MM.1S (cell line): ENCODE measurements at regions not wholly inside any gene's neighbourhood (a gene's known extent, or its start where the extent isn't known, plus 50 kb on each side); places are given as distances from the start of the nearest gene placed in this dataset.
A peak's percentile ranks its signal among the peaks of the same experiment; 100 is the strongest.
"Not testable (repeated sequence)": the region's sequence is repeated elsewhere in the genome, so short reads cannot be mapped to it uniquely, and the experiment has no call there.

Experiments
- DNase-seq: peaks from one replicate; pipeline ENCODE4 v3.0.0-alpha.2; 2015
- H2AFZ ChIP-seq: fragments of 300-600 bp; sonication (generic); 2 replicates; pipeline ENCODE4 v1.6.0; 2016; ENCODE audit warnings: antibody characterized with exemption, low read length
- H3F3A ChIP-seq: fragments of 300-600 bp; sonication (generic); 2 replicates; pipeline ENCODE4 v1.6.1; 2016; ENCODE audit warnings: mild to moderate bottlenecking, antibody characterized with exemption, low read length, moderate library complexity, mixed read lengths; ENCODE audit not compliant: insufficient read depth
- H3K27ac ChIP-seq: fragments of 300-600 bp; sonication (generic); 2 replicates; pipeline ENCODE4 v1.5.1; 2016; ENCODE audit warnings: mild to moderate bottlenecking, low read length
- H3K27me3 ChIP-seq: fragments of 300-600 bp; sonication (generic); replicated peaks from 2 replicates; pipeline ENCODE4 v1.6.0; 2016; ENCODE audit warnings: low read length; ENCODE audit not compliant: insufficient read depth
- H3K36me3 ChIP-seq: fragments of 300-600 bp; sonication (generic); replicated peaks from 2 replicates; pipeline ENCODE4 v1.6.1; 2016; ENCODE audit warnings: mild to moderate bottlenecking, low read length, mixed read lengths; ENCODE audit not compliant: insufficient read depth
- H3K4me1 ChIP-seq: fragments of 300-600 bp; sonication (generic); 2 replicates; pipeline ENCODE4 v1.6.1; 2016; ENCODE audit warnings: low read length, mixed read lengths
- H3K4me2 ChIP-seq: fragments of 300-600 bp; sonication (generic); 2 replicates; pipeline ENCODE4 v1.6.0; 2016; ENCODE audit warnings: low read depth, low read length
- H3K4me3 ChIP-seq: fragments of 300-600 bp; sonication (generic); 2 replicates; pipeline ENCODE4 v1.5.1; 2016; ENCODE audit warnings: low read length, mixed read lengths
- H3K79me2 ChIP-seq: fragments of 300-600 bp; sonication (generic); 2 replicates; pipeline ENCODE4 v1.6.1; 2016; ENCODE audit warnings: mixed run types, low read length, mixed read lengths
- H3K9ac ChIP-seq: fragments of 300-600 bp; sonication (generic); 2 replicates; pipeline ENCODE4 v1.6.1; 2016; ENCODE audit warnings: low read length, mixed read lengths
- H3K9me2 ChIP-seq: fragments of 300-600 bp; sonication (generic); replicated peaks from 2 replicates; pipeline ENCODE4 v1.6.1; 2016; ENCODE audit warnings: mild to moderate bottlenecking, low read length, mixed read lengths; ENCODE audit not compliant: insufficient read depth
- H3K9me3 ChIP-seq: fragments of 300-600 bp; sonication (generic); replicated peaks from 2 replicates; pipeline ENCODE4 v1.6.1; 2016; ENCODE audit warnings: mild to moderate bottlenecking, low read length, mixed read lengths; ENCODE audit not compliant: insufficient read depth
- H4K20me1 ChIP-seq: fragments of 300-600 bp; sonication (generic); 2 replicates; pipeline ENCODE4 v1.6.1; 2016; ENCODE audit warnings: mild to moderate bottlenecking, low read length, moderate library complexity, mixed read lengths; ENCODE audit not compliant: insufficient read depth
- EZH2 ChIP-seq: fragments of 300-600 bp; sonication (generic); optimal IDR thresholded peaks from 2 replicates; pipeline ENCODE3; 2017; ENCODE audit warnings: low read depth, mild to moderate bottlenecking, antibody characterized with exemption, low read length, mixed read lengths
- EZH2phosphoT487 ChIP-seq: fragments of 300-600 bp; sonication (generic); IDR thresholded peaks from 2 replicates; pipeline ENCODE4 v1.6.1; 2018; ENCODE audit warnings: antibody characterized with exemption, low read length
- TF ChIP-seq, protein P1 (sequence below): fragments of 300-600 bp; sonication (generic); IDR thresholded peaks from 2 replicates; pipeline ENCODE4 v1.5.1; 2016; ENCODE audit warnings: antibody characterized with exemption, low read length, mixed read lengths

DNA sequence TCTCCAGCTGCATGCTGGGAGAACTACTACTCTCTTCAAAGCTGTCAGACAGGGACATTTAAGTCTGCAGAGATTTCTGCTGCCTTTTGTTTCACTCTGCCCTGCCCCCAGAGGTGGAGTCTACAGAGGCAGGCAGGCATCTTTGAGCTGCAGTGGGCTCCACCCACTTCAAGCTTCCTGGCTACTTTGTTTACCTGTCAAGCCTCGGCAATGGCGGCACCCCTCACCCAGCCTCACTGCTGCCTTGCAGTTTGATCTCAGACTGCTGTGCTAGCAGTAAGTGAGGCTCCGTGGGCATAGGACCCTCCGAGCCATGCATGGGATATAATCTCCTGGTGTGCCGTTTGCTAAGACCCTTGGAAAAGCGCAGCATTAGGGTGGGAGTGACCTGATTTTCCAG, 61.7 kb downstream of the DMRTA1 start:
- not testable (repeated sequence) for DNase-seq, H3K4me2 ChIP-seq

DNA sequence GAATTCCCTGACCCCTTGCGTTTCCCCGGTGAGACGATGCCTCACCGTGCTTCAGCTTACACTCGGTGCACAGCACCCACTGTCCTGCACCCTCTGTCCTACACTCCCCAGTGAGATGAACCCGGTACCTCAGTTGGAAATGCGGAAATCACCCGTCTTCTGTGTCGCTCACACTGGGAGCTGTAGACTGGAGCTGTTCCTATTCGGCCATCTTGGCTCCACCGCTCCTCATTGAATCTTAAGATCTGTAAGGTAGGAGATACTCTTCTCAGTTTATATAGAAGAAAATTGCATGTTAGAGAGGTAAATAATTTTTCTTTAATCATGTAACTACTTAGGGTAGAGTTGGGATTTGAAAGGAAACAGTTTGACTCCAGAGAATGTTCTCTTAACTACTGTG, 62.2 kb downstream of the DMRTA1 start:
- Histone ChIP-seq H3K79me2 (no peaks in the 10 kb centered on the region), H3K36me3 (no peaks in the 10 kb centered on the region), H3K9me3 (no peaks in the 10 kb centered on the region), H3K27ac (no peak overlapping the region), H3F3A (no peaks in the 10 kb centered on the region), H2AFZ (no peak overlapping the region), H3K4me3 (no peak overlapping the region), H3K4me1 (no peaks in the 10 kb centered on the region), H3K9ac (no peak overlapping the region), H4K20me1 (no peaks in the 10 kb centered on the region), H3K9me2 (no peaks in the 10 kb centered on the region), H3K27me3 (no peaks in the 10 kb centered on the region), H3K4me2 (no peak overlapping the region)
- TF ChIP-seq EZH2: no peak
- no peak for TF ChIP-seq EZH2phosphoT487
- TF ChIP-seq, protein P1, sequence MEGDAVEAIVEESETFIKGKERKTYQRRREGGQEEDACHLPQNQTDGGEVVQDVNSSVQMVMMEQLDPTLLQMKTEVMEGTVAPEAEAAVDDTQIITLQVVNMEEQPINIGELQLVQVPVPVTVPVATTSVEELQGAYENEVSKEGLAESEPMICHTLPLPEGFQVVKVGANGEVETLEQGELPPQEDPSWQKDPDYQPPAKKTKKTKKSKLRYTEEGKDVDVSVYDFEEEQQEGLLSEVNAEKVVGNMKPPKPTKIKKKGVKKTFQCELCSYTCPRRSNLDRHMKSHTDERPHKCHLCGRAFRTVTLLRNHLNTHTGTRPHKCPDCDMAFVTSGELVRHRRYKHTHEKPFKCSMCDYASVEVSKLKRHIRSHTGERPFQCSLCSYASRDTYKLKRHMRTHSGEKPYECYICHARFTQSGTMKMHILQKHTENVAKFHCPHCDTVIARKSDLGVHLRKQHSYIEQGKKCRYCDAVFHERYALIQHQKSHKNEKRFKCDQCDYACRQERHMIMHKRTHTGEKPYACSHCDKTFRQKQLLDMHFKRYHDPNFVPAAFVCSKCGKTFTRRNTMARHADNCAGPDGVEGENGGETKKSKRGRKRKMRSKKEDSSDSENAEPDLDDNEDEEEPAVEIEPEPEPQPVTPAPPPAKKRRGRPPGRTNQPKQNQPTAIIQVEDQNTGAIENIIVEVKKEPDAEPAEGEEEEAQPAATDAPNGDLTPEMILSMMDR: no peak
- no peak for DNase-seq

More for the DNA sequence above, 61.7 kb downstream of the DMRTA1 start:
- H3K27ac ChIP-seq, H3K9ac ChIP-seq, H3K36me3 ChIP-seq, H3K4me3 ChIP-seq, H4K20me1 ChIP-seq, H3K4me1 ChIP-seq, H3K9me3 ChIP-seq, H2AFZ ChIP-seq, H3K27me3 ChIP-seq, H3K9me2 ChIP-seq, H3F3A ChIP-seq, H3K79me2 ChIP-seq: not testable (repeated sequence)

DNA sequence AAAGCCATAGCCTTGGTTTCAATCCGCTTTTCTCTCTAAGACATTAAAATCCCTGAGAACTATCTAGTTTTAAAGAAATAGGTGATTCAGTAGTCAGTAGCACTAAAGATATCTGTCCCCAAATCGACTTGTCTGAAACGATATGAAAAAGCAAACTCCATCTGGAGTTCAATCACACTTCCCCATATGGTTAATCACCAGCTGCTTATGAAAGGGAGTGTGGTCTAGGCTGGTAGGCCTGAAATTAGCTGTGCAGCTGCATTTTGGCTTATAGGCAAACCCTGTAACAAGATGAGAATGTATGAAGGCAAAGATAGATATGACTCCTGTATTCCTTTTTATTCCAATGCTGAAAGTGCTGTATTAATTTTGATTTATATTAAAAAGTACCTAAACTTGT, 65.9 kb downstream of the DMRTA1 start:
- Histone ChIP-seq H3K4me1 (0 out of 2 replicates have a peak, but pooled peaks cover 4% of the 10 kb centered on the region), H3K9me3 (no peaks in the 10 kb centered on the region), H3F3A (no peaks in the 10 kb centered on the region), H3K9ac (no peak overlapping the region), H3K79me2 (no peaks in the 10 kb centered on the region), H3K4me2 (peak overlapping the region; percentile 26; the same call in 1 of the 2 replicates), H2AFZ (no peak overlapping the region), H3K9me2 (no peaks in the 10 kb centered on the region), H3K4me3 (no peak overlapping the region), H4K20me1 (no peaks in the 10 kb centered on the region), H3K27me3 (no peaks in the 10 kb centered on the region), H3K36me3 (no peaks in the 10 kb centered on the region), H3K27ac (peak overlapping the region; percentile 24; the same call in 1 of the 2 replicates)
- DNase-seq: peak; percentile 36
- TF ChIP-seq, protein P1: no peak
- no peak for TF ChIP-seq EZH2phosphoT487
- TF ChIP-seq EZH2: no peak

DNA sequence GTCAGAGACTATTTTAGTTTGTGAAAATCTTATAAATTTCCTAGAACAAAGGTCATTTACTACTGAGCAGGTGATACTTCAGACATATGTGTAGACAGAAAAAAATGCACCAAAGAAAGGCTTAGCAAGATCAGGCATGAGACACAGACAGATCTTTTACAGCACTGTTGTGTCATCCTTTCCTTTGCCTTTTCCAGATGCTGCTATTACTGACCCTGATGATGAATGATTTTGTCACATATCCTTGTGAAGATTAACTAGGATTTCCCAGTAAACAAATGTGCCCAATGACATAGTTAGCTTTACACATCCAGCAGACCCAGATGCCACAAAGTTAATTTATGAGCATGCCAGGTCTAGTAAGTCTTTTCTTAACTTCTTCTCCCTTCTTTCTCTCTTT, 68.2 kb downstream of the DMRTA1 start:
- no peaks in the 10 kb centered on the region for H4K20me1 ChIP-seq
- H3K9ac ChIP-seq: no peak overlapping the region
- no peak overlapping the region for H3K27ac ChIP-seq
- no peak overlapping the region for H3K4me3 ChIP-seq
- H3K36me3 ChIP-seq: no peaks in the 10 kb centered on the region
- H2AFZ ChIP-seq: no peak overlapping the region
- H3K9me3 ChIP-seq: no peaks in the 10 kb centered on the region
- TF ChIP-seq EZH2phosphoT487 (no peak), EZH2 (no peak)
- TF ChIP-seq, protein P1: no peak
- no peaks in the 10 kb centered on the region for H3K79me2 ChIP-seq
- H3F3A ChIP-seq: no peaks in the 10 kb centered on the region; the same call in 1 of the 2 replicates
- H3K4me1 ChIP-seq: peaks cover 4% of the 10 kb centered on the region; the same call in 1 of the 2 replicates
- no peak overlapping the region for H3K4me2 ChIP-seq
- no peak for DNase-seq
- H3K9me2 ChIP-seq: no peaks in the 10 kb centered on the region
- no peaks in the 10 kb centered on the region for H3K27me3 ChIP-seq
